Ishikawa (cell line): ENCODE measurements at regions not wholly inside any gene's neighbourhood (a gene's known extent, or its start where the extent isn't known, plus 50 kb on each side); places are given as distances from the start of the nearest gene placed in this dataset.

Source experiments
- CEBPB ChIP-seq: IDR thresholded peaks from 2 replicates; pipeline ENCODE4 v1.6.1; 2012
- CREB1 ChIP-seq: IDR thresholded peaks from 2 replicates; pipeline ENCODE4 v1.6.1; 2012; ENCODE audit warnings: low read depth
- EGR1 ChIP-seq: IDR thresholded peaks from 2 replicates; pipeline ENCODE4 v1.6.1; 2012
- EP300 ChIP-seq: IDR thresholded peaks from 2 replicates; pipeline ENCODE4 v1.6.1; 2012; ENCODE audit warnings: borderline replicate concordance
- FOXM1 ChIP-seq: IDR thresholded peaks from 2 replicates; pipeline ENCODE4 v1.6.1; 2012; ENCODE audit warnings: low read depth, borderline replicate concordance
- NFIC ChIP-seq: IDR thresholded peaks from 2 replicates; pipeline ENCODE4 v1.6.1; 2012
- RAD21 ChIP-seq: IDR thresholded peaks from 2 replicates; pipeline ENCODE4 v1.6.1; 2012; ENCODE audit warnings: low read depth
- TAF1 ChIP-seq: IDR thresholded peaks from 2 replicates; pipeline ENCODE4 v1.6.1; 2012; ENCODE audit warnings: low read depth, mild to moderate bottlenecking
- TCF12 ChIP-seq: IDR thresholded peaks from 2 replicates; pipeline ENCODE4 v1.6.1; 2012; ENCODE audit warnings: low read depth
- TEAD4 ChIP-seq: IDR thresholded peaks from 2 replicates; pipeline ENCODE4 v1.6.1; 2012
- YY1 ChIP-seq: IDR thresholded peaks from 2 replicates; pipeline ENCODE4 v1.6.1; 2012; ENCODE audit warnings: low read depth
- ZBTB7A ChIP-seq: IDR thresholded peaks from 2 replicates; pipeline ENCODE4 v1.6.1; 2012; ENCODE audit warnings: low read depth
- TF ChIP-seq, protein P1 (sequence below): IDR thresholded peaks from 2 replicates; pipeline ENCODE4 v1.6.1; 2012; ENCODE audit warnings: low read depth, mild to moderate bottlenecking
- TF ChIP-seq, protein P2 (sequence below): IDR thresholded peaks from 2 replicates; pipeline ENCODE4 v1.6.1; 2012
- TF ChIP-seq, protein P3 (sequence below): IDR thresholded peaks from 2 replicates; pipeline ENCODE4 v1.6.1; 2012

DNA sequence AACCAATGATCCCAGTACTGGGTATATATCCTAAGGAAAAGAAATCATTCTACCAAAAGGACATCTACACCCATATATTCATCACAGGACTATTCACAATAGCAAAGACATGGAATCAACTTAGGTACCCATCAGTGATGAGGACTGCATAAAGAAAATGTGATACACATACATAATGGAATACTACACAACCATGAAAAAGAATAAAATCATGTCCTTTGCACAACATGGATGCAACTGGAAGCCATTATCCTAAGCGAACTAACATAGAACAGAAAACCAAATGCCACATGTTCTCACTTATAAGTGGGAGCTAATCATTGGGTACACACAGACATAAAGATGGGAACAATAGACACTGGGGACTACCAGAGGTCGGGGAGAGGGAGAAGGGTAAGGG is 86.0 kb upstream of the LGR5 start:
- TF ChIP-seq EP300 = no peak
- TF ChIP-seq TCF12 = no peak
- no peak for TF ChIP-seq CREB1
- TF ChIP-seq, protein P1, sequence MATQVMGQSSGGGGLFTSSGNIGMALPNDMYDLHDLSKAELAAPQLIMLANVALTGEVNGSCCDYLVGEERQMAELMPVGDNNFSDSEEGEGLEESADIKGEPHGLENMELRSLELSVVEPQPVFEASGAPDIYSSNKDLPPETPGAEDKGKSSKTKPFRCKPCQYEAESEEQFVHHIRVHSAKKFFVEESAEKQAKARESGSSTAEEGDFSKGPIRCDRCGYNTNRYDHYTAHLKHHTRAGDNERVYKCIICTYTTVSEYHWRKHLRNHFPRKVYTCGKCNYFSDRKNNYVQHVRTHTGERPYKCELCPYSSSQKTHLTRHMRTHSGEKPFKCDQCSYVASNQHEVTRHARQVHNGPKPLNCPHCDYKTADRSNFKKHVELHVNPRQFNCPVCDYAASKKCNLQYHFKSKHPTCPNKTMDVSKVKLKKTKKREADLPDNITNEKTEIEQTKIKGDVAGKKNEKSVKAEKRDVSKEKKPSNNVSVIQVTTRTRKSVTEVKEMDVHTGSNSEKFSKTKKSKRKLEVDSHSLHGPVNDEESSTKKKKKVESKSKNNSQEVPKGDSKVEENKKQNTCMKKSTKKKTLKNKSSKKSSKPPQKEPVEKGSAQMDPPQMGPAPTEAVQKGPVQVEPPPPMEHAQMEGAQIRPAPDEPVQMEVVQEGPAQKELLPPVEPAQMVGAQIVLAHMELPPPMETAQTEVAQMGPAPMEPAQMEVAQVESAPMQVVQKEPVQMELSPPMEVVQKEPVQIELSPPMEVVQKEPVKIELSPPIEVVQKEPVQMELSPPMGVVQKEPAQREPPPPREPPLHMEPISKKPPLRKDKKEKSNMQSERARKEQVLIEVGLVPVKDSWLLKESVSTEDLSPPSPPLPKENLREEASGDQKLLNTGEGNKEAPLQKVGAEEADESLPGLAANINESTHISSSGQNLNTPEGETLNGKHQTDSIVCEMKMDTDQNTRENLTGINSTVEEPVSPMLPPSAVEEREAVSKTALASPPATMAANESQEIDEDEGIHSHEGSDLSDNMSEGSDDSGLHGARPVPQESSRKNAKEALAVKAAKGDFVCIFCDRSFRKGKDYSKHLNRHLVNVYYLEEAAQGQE = no peak
- no peak for TF ChIP-seq ZBTB7A
- no peak for TF ChIP-seq TAF1
- TF ChIP-seq CEBPB = no peak
- no peak for TF ChIP-seq RAD21
- no peak for TF ChIP-seq EGR1
- TF ChIP-seq, protein P2, sequence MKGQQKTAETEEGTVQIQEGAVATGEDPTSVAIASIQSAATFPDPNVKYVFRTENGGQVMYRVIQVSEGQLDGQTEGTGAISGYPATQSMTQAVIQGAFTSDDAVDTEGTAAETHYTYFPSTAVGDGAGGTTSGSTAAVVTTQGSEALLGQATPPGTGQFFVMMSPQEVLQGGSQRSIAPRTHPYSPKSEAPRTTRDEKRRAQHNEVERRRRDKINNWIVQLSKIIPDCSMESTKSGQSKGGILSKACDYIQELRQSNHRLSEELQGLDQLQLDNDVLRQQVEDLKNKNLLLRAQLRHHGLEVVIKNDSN = no peak
- no peak for TF ChIP-seq TEAD4
- TF ChIP-seq, protein P3, sequence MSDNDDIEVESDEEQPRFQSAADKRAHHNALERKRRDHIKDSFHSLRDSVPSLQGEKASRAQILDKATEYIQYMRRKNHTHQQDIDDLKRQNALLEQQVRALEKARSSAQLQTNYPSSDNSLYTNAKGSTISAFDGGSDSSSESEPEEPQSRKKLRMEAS = no peak
- no peak for TF ChIP-seq YY1
- TF ChIP-seq FOXM1 = no peak
- no peak for TF ChIP-seq NFIC

DNA sequence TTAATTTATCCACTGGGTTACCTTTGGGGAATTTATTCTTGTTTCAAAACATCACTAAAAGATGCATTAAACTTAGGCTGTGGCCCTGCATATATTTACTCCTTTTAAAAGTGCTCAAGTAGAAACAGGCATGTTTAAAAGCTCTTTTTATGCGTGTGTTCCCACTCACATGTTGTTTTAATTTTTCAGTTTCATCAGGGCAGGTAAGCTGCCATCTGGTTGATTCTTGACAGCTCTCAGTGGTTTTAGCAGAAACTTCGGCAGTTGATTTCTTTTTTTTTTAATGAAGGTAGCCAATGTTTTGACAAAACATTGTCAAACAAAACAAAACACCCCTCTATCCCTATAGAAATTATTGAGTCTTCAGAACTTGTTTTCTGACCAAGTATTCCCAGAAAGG is 89.6 kb upstream of the LGR5 start:
- TF ChIP-seq TAF1 (no peak), EP300 (no peak), TEAD4 (no peak), NFIC (no peak), RAD21 (no peak), CEBPB (no peak)

DNA sequence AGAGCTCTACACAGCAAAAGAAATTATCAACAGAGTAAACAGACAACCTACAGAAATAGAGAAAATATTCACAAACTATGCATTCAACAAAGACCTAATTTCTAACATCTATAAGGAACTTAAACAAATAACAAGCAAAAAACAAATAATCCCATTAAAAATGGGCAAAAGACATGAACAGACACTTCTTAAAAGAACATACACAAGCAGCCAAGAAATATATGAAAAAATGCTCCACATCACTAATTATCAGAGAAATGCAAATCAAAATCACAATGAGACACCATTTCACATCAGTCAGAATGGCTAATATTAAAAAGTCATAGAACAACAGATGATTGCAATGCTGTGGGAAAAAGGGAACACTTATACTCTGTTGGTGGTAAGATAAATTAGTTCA is 100.7 kb upstream of the LGR5 start:
- TF ChIP-seq NFIC (no peak), EGR1 (no peak), CREB1 (no peak), RAD21 (no peak), TEAD4 (no peak), YY1 (no peak), TAF1 (no peak), FOXM1 (no peak), TCF12 (no peak), ZBTB7A (no peak), CEBPB (no peak)
- TF ChIP-seq, protein P2 = no peak
- TF ChIP-seq, protein P3 = no peak

DNA sequence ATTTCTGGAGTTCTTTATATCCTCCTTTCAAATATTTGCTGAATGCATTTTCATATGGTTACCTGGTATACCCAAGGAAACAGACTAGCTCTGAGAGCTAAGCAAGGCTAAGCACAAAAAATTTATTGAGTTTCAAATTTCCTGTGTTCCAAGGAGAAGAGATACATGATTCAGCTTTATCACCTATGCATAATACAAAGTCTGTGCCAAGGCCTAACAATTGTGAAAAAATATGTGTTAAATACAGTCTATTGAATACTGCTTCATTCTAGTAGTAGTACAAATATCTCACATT is 103.7 kb upstream of the LGR5 start:
- no peak for TF ChIP-seq TEAD4
- no peak for TF ChIP-seq EGR1
- TF ChIP-seq ZBTB7A = no peak
- no peak for TF ChIP-seq CREB1
- no peak for TF ChIP-seq CEBPB

DNA sequence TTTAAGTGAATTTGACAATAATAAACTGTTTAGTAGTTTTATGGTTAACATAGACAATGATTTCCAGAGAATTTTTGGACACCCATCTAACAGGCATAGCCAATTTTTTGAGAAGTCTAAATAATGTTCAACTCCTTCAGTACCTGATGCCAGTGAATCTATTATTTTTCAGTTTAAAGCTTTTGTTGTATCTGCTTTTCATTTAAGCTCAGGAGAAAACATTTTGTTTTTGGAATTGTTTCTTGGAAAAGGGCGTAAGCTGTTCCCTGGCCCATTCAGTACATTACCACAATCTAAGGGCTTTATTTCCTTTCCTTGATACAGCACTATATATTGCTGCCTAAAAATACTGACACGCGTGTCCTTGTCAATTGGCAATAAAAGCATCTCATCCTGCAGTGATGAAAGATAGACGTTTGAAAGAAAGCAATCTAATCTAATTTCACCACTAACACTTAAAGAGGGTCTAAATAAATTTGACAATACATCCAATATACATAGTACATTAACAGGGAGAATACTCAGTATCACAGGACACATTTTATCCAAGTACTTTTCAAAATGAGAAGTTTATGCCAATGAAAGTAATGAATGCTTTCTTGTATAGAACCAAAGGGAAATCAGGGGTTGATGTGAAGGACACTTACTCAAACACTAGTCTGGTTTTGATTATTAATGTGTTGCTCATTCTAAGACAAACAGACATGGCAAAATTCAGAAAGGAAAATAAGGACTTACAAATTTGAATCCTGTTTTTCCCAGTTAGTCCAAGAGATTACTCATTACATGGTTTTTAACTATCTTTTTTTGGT is 104.2 kb upstream of the LGR5 start:
- TF ChIP-seq ZBTB7A (no peak), RAD21 (no peak), FOXM1 (no peak), EP300 (no peak), TAF1 (no peak), CEBPB (no peak), NFIC (no peak), YY1 (no peak), EGR1 (no peak)
- TF ChIP-seq, protein P3 = no peak
- TF ChIP-seq, protein P2 = no peak
- TF ChIP-seq, protein P1 = no peak
